MM.1S (cell line): ENCODE measurements at regions not wholly inside any gene's neighbourhood (a gene's known extent, or its start where the extent isn't known, plus 50 kb on each side); places are given as distances from the start of the nearest gene placed in this dataset.

Source experiments
- DNase-seq: peaks from one replicate; pipeline ENCODE4 v3.0.0-alpha.2; 2015
- H2AFZ ChIP-seq: fragments of 300-600 bp; sonication (generic); 2 replicates; pipeline ENCODE4 v1.6.0; 2016; ENCODE audit warnings: antibody characterized with exemption, low read length
- H3F3A ChIP-seq: fragments of 300-600 bp; sonication (generic); 2 replicates; pipeline ENCODE4 v1.6.1; 2016; ENCODE audit warnings: mild to moderate bottlenecking, antibody characterized with exemption, low read length, moderate library complexity, mixed read lengths; ENCODE audit not compliant: insufficient read depth
- H3K27ac ChIP-seq: fragments of 300-600 bp; sonication (generic); 2 replicates; pipeline ENCODE4 v1.5.1; 2016; ENCODE audit warnings: mild to moderate bottlenecking, low read length
- H3K27me3 ChIP-seq: fragments of 300-600 bp; sonication (generic); replicated peaks from 2 replicates; pipeline ENCODE4 v1.6.0; 2016; ENCODE audit warnings: low read length; ENCODE audit not compliant: insufficient read depth
- H3K36me3 ChIP-seq: fragments of 300-600 bp; sonication (generic); replicated peaks from 2 replicates; pipeline ENCODE4 v1.6.1; 2016; ENCODE audit warnings: mild to moderate bottlenecking, low read length, mixed read lengths; ENCODE audit not compliant: insufficient read depth
- H3K4me1 ChIP-seq: fragments of 300-600 bp; sonication (generic); 2 replicates; pipeline ENCODE4 v1.6.1; 2016; ENCODE audit warnings: low read length, mixed read lengths
- H3K4me2 ChIP-seq: fragments of 300-600 bp; sonication (generic); 2 replicates; pipeline ENCODE4 v1.6.0; 2016; ENCODE audit warnings: low read depth, low read length
- H3K4me3 ChIP-seq: fragments of 300-600 bp; sonication (generic); 2 replicates; pipeline ENCODE4 v1.5.1; 2016; ENCODE audit warnings: low read length, mixed read lengths
- H3K79me2 ChIP-seq: fragments of 300-600 bp; sonication (generic); 2 replicates; pipeline ENCODE4 v1.6.1; 2016; ENCODE audit warnings: mixed run types, low read length, mixed read lengths
- H3K9ac ChIP-seq: fragments of 300-600 bp; sonication (generic); 2 replicates; pipeline ENCODE4 v1.6.1; 2016; ENCODE audit warnings: low read length, mixed read lengths
- H3K9me2 ChIP-seq: fragments of 300-600 bp; sonication (generic); replicated peaks from 2 replicates; pipeline ENCODE4 v1.6.1; 2016; ENCODE audit warnings: mild to moderate bottlenecking, low read length, mixed read lengths; ENCODE audit not compliant: insufficient read depth
- H3K9me3 ChIP-seq: fragments of 300-600 bp; sonication (generic); replicated peaks from 2 replicates; pipeline ENCODE4 v1.6.1; 2016; ENCODE audit warnings: mild to moderate bottlenecking, low read length, mixed read lengths; ENCODE audit not compliant: insufficient read depth
- H4K20me1 ChIP-seq: fragments of 300-600 bp; sonication (generic); 2 replicates; pipeline ENCODE4 v1.6.1; 2016; ENCODE audit warnings: mild to moderate bottlenecking, low read length, moderate library complexity, mixed read lengths; ENCODE audit not compliant: insufficient read depth
- EZH2 ChIP-seq: fragments of 300-600 bp; sonication (generic); optimal IDR thresholded peaks from 2 replicates; pipeline ENCODE3; 2017; ENCODE audit warnings: low read depth, mild to moderate bottlenecking, antibody characterized with exemption, low read length, mixed read lengths
- EZH2phosphoT487 ChIP-seq: fragments of 300-600 bp; sonication (generic); IDR thresholded peaks from 2 replicates; pipeline ENCODE4 v1.6.1; 2018; ENCODE audit warnings: antibody characterized with exemption, low read length
- TF ChIP-seq, protein P1 (sequence below): fragments of 300-600 bp; sonication (generic); IDR thresholded peaks from 2 replicates; pipeline ENCODE4 v1.5.1; 2016; ENCODE audit warnings: antibody characterized with exemption, low read length, mixed read lengths

DNA sequence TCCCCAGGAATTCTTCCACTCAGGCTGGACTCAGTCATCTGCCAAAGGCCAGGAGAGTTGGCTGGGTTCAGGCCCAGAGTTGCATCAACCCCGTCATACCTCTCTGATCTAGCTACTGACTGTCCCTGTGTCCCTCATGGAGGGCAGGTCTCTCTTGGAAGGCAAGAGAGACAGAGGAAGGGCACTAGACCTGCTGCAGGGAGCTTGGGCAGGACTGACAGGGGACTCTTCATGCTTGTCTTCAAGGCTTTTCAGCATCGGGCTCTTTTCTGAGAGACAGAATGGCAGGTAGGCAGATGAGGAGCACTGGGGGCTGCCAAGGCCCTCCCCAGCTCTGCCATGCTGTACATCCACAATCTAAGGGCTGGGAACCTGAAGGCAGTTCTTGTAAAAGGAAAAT lies 140.1 kb upstream of the MRPS22 start:
- H3K4me3 ChIP-seq, result no peak overlapping the region
- peaks cover 11% of the 10 kb centered on the region for H3F3A ChIP-seq
- H3K79me2 ChIP-seq, result no peaks in the 10 kb centered on the region
- H2AFZ ChIP-seq, result no peak overlapping the region
- no peaks in the 10 kb centered on the region for H3K36me3 ChIP-seq
- no peaks in the 10 kb centered on the region for H4K20me1 ChIP-seq
- no peak overlapping the region for H3K9ac ChIP-seq
- no peak overlapping the region for H3K4me2 ChIP-seq
- TF ChIP-seq EZH2phosphoT487, result no peak
- TF ChIP-seq, protein P1, sequence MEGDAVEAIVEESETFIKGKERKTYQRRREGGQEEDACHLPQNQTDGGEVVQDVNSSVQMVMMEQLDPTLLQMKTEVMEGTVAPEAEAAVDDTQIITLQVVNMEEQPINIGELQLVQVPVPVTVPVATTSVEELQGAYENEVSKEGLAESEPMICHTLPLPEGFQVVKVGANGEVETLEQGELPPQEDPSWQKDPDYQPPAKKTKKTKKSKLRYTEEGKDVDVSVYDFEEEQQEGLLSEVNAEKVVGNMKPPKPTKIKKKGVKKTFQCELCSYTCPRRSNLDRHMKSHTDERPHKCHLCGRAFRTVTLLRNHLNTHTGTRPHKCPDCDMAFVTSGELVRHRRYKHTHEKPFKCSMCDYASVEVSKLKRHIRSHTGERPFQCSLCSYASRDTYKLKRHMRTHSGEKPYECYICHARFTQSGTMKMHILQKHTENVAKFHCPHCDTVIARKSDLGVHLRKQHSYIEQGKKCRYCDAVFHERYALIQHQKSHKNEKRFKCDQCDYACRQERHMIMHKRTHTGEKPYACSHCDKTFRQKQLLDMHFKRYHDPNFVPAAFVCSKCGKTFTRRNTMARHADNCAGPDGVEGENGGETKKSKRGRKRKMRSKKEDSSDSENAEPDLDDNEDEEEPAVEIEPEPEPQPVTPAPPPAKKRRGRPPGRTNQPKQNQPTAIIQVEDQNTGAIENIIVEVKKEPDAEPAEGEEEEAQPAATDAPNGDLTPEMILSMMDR, result no peak
- no peaks in the 10 kb centered on the region for H3K9me2 ChIP-seq
- peaks cover 42% of the 10 kb centered on the region for H3K4me1 ChIP-seq
- DNase-seq, result no peak
- H3K27ac ChIP-seq, result no peak overlapping the region
- no peaks in the 10 kb centered on the region for H3K9me3 ChIP-seq
- no peaks in the 10 kb centered on the region for H3K27me3 ChIP-seq

DNA sequence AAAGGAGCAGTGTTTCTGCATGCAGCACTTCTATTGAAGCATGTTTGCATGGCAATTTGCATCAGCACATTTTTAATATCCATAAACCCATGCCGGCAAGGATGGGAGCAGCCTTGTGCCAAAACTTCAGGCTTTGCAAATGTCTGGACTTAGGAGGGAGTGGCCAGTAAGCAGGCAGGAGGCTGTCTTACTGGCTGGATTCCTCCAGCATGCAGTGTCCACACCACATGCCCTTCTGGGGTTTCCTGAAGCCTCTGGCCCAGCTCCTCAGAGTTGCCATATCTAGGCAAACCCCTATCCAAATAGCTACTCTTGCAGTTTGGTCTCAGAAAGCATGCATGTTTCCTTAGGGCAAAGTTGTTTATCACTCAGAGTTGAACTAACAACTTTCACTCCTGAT lies 139.1 kb upstream of the MRPS22 start:
- Histone ChIP-seq H3F3A (peaks cover 6% of the 10 kb centered on the region), H3K27ac (no peak overlapping the region), H3K4me3 (no peak overlapping the region), H3K79me2 (no peaks in the 10 kb centered on the region), H2AFZ (no peak overlapping the region), H3K4me2 (no peak overlapping the region), H3K4me1 (peaks cover 32% of the 10 kb centered on the region), H3K36me3 (no peaks in the 10 kb centered on the region), H3K9me2 (no peaks in the 10 kb centered on the region), H4K20me1 (no peaks in the 10 kb centered on the region), H3K9me3 (no peaks in the 10 kb centered on the region), H3K9ac (no peak overlapping the region), H3K27me3 (no peaks in the 10 kb centered on the region)
- TF ChIP-seq, protein P1, result no peak
- TF ChIP-seq EZH2phosphoT487, result no peak
- no peak for TF ChIP-seq EZH2
- no peak for DNase-seq

DNA sequence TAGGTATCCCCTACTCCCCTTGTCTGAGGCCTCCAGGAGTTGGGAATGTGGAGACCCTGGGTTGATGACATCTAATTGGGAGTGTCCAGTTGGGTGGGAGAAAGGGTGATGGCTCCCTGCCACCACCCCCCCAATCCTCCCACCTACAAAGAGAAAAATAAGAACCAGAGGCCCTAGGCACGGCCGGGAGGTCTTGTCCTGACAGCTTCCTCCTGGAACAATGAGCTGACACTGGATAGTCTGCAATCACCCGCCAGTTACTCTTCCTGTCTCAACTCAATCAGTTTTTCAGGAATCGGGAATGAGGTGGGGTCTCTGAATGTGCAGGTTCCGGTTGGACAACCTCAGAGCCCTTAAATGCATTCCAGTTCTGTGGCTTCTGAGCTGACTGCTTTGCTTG lies 129.9 kb upstream of the MRPS22 start:
- no peaks in the 10 kb centered on the region for H4K20me1 ChIP-seq
- no peak overlapping the region for H3K4me3 ChIP-seq
- no peak for DNase-seq
- no peaks in the 10 kb centered on the region for H3F3A ChIP-seq
- H3K4me2 ChIP-seq, result no peak overlapping the region
- no peaks in the 10 kb centered on the region for H3K36me3 ChIP-seq
- no peaks in the 10 kb centered on the region for H3K9me2 ChIP-seq
- no peak overlapping the region for H3K9ac ChIP-seq
- no peaks in the 10 kb centered on the region for H3K9me3 ChIP-seq
- H3K27me3 ChIP-seq, result no peaks in the 10 kb centered on the region
- H2AFZ ChIP-seq, result no peak overlapping the region
- no peaks in the 10 kb centered on the region for H3K4me1 ChIP-seq
- no peak for TF ChIP-seq EZH2phosphoT487
- TF ChIP-seq, protein P1, result no peak
- TF ChIP-seq EZH2, result no peak
- no peak overlapping the region for H3K27ac ChIP-seq
- H3K79me2 ChIP-seq, result no peaks in the 10 kb centered on the region

DNA sequence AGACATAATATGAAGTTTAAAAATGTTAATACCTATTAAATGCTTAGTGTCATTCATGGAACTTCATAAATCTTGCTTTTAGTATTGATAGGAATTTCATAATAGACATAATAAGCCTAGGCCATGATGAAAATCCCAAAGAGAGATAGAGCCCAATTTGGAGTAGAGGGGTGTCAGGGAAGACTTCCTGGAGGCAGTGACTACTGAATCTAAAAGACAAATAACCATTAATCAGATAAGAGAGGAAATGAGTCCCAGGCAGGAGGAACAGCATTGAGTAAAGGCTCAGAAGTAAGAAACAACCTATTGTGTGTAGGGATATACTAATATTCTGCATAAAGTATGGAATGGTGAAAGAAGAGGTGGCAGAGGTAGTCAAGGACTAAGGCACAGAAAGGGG lies 126.9 kb upstream of the MRPS22 start:
- Histone ChIP-seq H4K20me1 (no peaks in the 10 kb centered on the region), H3K27ac (no peak overlapping the region), H3K9me2 (no peaks in the 10 kb centered on the region), H3K79me2 (no peaks in the 10 kb centered on the region), H3K4me3 (no peak overlapping the region), H3F3A (no peaks in the 10 kb centered on the region), H3K36me3 (no peaks in the 10 kb centered on the region), H2AFZ (no peak overlapping the region), H3K9me3 (no peaks in the 10 kb centered on the region), H3K4me1 (no peaks in the 10 kb centered on the region), H3K9ac (no peak overlapping the region), H3K27me3 (no peaks in the 10 kb centered on the region), H3K4me2 (no peak overlapping the region)
- no peak for DNase-seq
- TF ChIP-seq EZH2, result no peak
- TF ChIP-seq, protein P1, result no peak
- TF ChIP-seq EZH2phosphoT487, result no peak
